GM12892 (cell line): ENCODE measurements at regions not wholly inside any gene's neighbourhood (a gene's known extent, or its start where the extent isn't known, plus 50 kb on each side); places are given as distances from the start of the nearest gene placed in this dataset.

ENCODE experiments used
- POLR2A ChIP-seq: IDR thresholded peaks from 2 replicates; pipeline ENCODE4 v1.6.1; 2011; ENCODE audit warnings: low read depth, low read length, control low read depth
- POLR2AphosphoS5 ChIP-seq: IDR thresholded peaks from 2 replicates; pipeline ENCODE4 v1.6.1; 2011; ENCODE audit warnings: low read depth, low read length, control low read depth
- TAF1 ChIP-seq: IDR thresholded peaks from 2 replicates; pipeline ENCODE4 v1.6.1; 2011; ENCODE audit warnings: low read depth, mild to moderate bottlenecking, control low read depth, low read length, borderline replicate concordance

DNA sequence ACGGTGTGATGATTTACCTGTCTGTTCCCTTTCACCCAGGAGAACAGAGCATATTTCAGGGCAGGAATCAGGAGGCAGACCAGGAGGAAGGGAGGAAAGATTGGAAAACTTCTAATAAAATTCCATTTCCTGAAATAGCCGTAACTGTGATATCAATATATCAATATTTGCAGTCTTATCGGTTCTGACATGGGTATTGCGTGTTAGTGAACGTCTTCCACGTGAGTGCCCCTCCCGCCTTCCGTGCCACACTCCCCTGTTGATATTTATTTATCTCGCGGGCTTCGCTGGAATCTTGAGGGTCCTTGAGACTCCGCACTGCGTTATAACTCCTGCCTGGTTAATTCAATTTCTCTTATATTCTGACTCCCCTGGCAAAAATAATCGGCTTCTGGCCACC, 1160.4 kb downstream of the BRD1 start:
- TF ChIP-seq TAF1 (no peak), POLR2AphosphoS5 (no peak), POLR2A (no peak)
